GM20000 (cell line): ENCODE measurements at regions not wholly inside any gene's neighbourhood (a gene's known extent, or its start where the extent isn't known, plus 50 kb on each side); places are given as distances from the start of the nearest gene placed in this dataset.

Experiments
- DNase-seq: peaks from one replicate; pipeline ENCODE4 v3.0.0; 2012; ENCODE audit warnings: low spot score
- CTCF ChIP-seq: IDR thresholded peaks from 2 replicates; pipeline ENCODE4 v1.5.1; 2012; ENCODE audit warnings: mild to moderate bottlenecking, control low read depth; ENCODE audit errors: extremely low read depth, missing control alignments

GRCh38 chr10:32121648-32122047 is 65.4 kb upstream of the KIF5B start:
- DNase-seq: no peak
- TF ChIP-seq CTCF: no peak

- DNase-seq: no peak
- TF ChIP-seq CTCF: no peak
Observed at GRCh38 chr10:32120147-32120546, 63.9 kb upstream of the KIF5B start.

DNA sequence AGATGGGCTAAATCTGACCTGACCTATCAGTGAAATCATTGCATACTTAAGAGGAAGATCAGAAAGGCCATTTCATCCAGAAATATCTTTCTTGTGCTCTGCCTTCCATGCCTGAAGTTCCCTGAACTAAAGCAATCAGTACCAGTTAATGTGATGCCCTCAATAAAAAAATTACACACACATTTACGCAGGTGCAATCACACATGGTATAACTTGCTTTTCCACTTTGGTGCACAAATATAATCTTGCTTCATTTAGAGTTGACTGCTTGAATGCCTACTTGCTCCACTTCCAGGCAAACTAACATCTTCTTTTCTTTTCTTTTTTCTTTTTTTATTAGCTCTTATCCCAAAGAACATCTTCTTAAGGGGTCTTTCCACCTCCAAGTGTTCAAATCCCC is 58.3 kb upstream of the KIF5B start:
- no peak for DNase-seq
- TF ChIP-seq CTCF: no peak

- no peak for TF ChIP-seq CTCF
- DNase-seq: no peak
Observed at GRCh38 chr10:32112055-32112454, 55.8 kb upstream of the KIF5B start.

DNA sequence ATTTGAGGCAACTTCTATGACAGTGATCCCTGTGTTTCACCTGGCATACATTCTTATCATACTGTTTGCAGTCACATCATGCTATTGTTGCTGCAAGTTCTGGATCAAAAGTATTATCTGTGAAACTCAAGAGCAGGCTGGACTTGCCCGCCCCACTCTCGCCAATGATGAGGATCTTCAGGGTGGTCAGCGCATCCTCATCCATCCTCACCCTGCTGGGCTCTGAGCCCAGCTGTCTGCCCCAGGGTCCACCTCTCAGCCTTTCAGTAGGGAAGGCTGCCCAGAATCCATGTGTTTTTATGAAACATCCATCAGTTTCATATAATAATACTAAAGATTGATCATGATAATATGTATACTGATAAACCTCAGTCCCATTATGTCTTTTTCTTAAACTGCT is 55.4 kb upstream of the KIF5B start:
- DNase-seq: no peak
- TF ChIP-seq CTCF: no peak

- TF ChIP-seq CTCF: no peak
- DNase-seq: no peak
Observed at GRCh38 chr10:32110790-32111189, 54.6 kb upstream of the KIF5B start.

DNA sequence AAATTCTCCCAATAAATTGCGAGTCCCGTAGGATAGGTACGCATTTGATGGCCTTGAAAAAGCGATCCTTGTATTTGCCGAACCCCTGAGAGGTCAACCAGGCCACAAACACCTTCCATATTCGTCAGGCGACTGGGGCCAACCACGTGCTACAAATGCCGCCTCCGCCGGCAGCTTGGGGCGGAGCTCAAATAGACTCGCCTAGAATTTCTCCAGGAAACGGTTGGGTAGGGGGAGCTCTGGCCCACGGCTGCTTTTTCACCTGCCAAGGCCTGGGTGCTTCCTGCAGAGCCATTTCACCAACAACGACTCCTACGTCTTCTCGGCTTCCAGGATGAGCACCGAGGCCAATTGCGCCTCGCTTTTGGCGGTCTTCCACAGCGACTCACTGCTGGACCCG is 53.4 kb upstream of the KIF5B start:
- no peak for DNase-seq
- no peak for TF ChIP-seq CTCF
